Endothelial cell of umbilical vein (primary cell): ENCODE measurements at regions not wholly inside any gene's neighbourhood (a gene's known extent, or its start where the extent isn't known, plus 50 kb on each side); places are given as distances from the start of the nearest gene placed in this dataset.

Experiments used
- CTCF ChIP-seq, 2 donors: IDR thresholded peaks; 1 replicate in 1 of 2; 2 replicates in 1 of 2; pipeline ENCODE4 v1.5.1; 2011; ENCODE audit warnings: low read length in 2 of 2, mild to moderate bottlenecking in 2 of 2, moderate library complexity in 2 of 2, control low read depth in 1 of 2, inconsistent platforms in 1 of 2, low read depth in 1 of 2; ENCODE audit not compliant: insufficient read depth in 1 of 2; ENCODE audit errors: extremely low read depth in 1 of 2
- EZH2 ChIP-seq: IDR thresholded peaks from 2 replicates; pipeline ENCODE4 v1.6.1; 2012; ENCODE audit warnings: borderline replicate concordance, low read depth, mild to moderate bottlenecking, moderate library complexity, low read length, inconsistent platforms; ENCODE audit not compliant: severe bottlenecking
- GATA2 ChIP-seq: IDR thresholded peaks from 2 replicates; pipeline ENCODE4 v1.7.0; 2011; ENCODE audit warnings: low read depth, mild to moderate bottlenecking, moderate library complexity, mixed read lengths, low read length; ENCODE audit not compliant: insufficient read length, insufficient read depth
- JUN ChIP-seq: IDR thresholded peaks from 2 replicates; pipeline ENCODE4 v1.6.1; 2011; ENCODE audit warnings: borderline replicate concordance, low read depth; ENCODE audit not compliant: insufficient read length, insufficient read depth
- MAX ChIP-seq: IDR thresholded peaks from 2 replicates; pipeline ENCODE4 v1.6.1; 2011; ENCODE audit not compliant: insufficient read depth, insufficient read length
- MYC ChIP-seq: IDR thresholded peaks from one replicate; pipeline ENCODE4 v1.6.1; 2011; ENCODE audit warnings: mild to moderate bottlenecking, low read depth, low read length
- POLR2A ChIP-seq: IDR thresholded peaks from 2 replicates; pipeline ENCODE4 v1.6.1; 2012; ENCODE audit warnings: low read depth, mild to moderate bottlenecking, control low read depth, low read length
- POLR2AphosphoS5 ChIP-seq: IDR thresholded peaks from 2 replicates; pipeline ENCODE4 v1.6.1; 2012; ENCODE audit warnings: low read depth, mild to moderate bottlenecking, control low read depth, low read length, moderate library complexity; ENCODE audit not compliant: insufficient read depth

GRCh38 chr13:73622381-73622780 lies 511.8 kb downstream of the KLF12 start:
- no peak for TF ChIP-seq CTCF (IDR thresholded peaks at IDR 0.05; ENCODE audit: extremely low read depth in 1 of 2, insufficient read depth in 1 of 2, low read depth in 1 of 2, low read length in 2 of 2)
- no peak for TF ChIP-seq POLR2A
- TF ChIP-seq EZH2, result no peak
- TF ChIP-seq GATA2, result no peak
- no peak for TF ChIP-seq POLR2AphosphoS5
- no peak for TF ChIP-seq MYC
- no peak for TF ChIP-seq MAX
- TF ChIP-seq JUN, result no peak
